NCI-H748 (cell line): ENCODE measurements at regions not wholly inside any gene's neighbourhood (a gene's known extent, or its start where the extent isn't known, plus 50 kb on each side); places are given as distances from the start of the nearest gene placed in this dataset.
"Not testable (repeated sequence)": the region's sequence is repeated elsewhere in the genome, so short reads cannot be mapped to it uniquely, and the experiment has no call there.

Experiments used
- DNase-seq: peaks from one replicate; lab custom pipeline; 2025; ENCODE audit not compliant: unreplicated experiment; lab: John Stamatoyannopoulos, UW

- peak; percentile 11 for DNase-seq
These were observed 75.3 kb upstream of the SYT10 start for GRCh38 chr12:33514893-33515292.

- DNase-seq = no peak
These were observed 79.9 kb upstream of the SYT10 start for GRCh38 chr12:33519566-33519965.

- DNase-seq = peak; percentile 96
These were observed 81.1 kb upstream of the SYT10 start for GRCh38 chr12:33520505-33521302.

- DNase-seq = no peak
These were observed 89.4 kb upstream of the SYT10 start for GRCh38 chr12:33529031-33529430.

- DNase-seq = no peak
These were observed 90.2 kb upstream of the SYT10 start for GRCh38 chr12:33529810-33530209.

- DNase-seq = no peak
These were observed 91.6 kb upstream of the SYT10 start for GRCh38 chr12:33531261-33531660.

GRCh38 chr12:33533527-33533926 is 93.9 kb upstream of the SYT10 start:
- no peak for DNase-seq

GRCh38 chr12:33536431-33536830 is 96.8 kb upstream of the SYT10 start:
- DNase-seq = no peak

GRCh38 chr12:33546004-33546403 is 106.4 kb upstream of the SYT10 start:
- DNase-seq = peak; percentile 37

GRCh38 chr12:33547084-33547483 is 107.5 kb upstream of the SYT10 start:
- no peak for DNase-seq

- DNase-seq = not testable (repeated sequence)
These were observed 110.6 kb upstream of the SYT10 start for GRCh38 chr12:33550214-33550613.

GRCh38 chr12:33551006-33551405 is 111.4 kb upstream of the SYT10 start:
- DNase-seq = no peak

- no peak for DNase-seq
These were observed 115.5 kb upstream of the SYT10 start for GRCh38 chr12:33555128-33555527.

- no peak for DNase-seq
These were observed 121.1 kb upstream of the SYT10 start for GRCh38 chr12:33560653-33561208.

GRCh38 chr12:33562401-33562800 is 122.8 kb upstream of the SYT10 start:
- DNase-seq = no peak

GRCh38 chr12:33566403-33566802 is 126.8 kb upstream of the SYT10 start:
- DNase-seq = no peak

- no peak for DNase-seq
These were observed 135.7 kb upstream of the SYT10 start for GRCh38 chr12:33575346-33575745.

GRCh38 chr12:33581613-33582122 is 142.0 kb upstream of the SYT10 start:
- no peak for DNase-seq

GRCh38 chr12:33586576-33586975 is 147.0 kb upstream of the SYT10 start:
- DNase-seq = peak; percentile 10

- DNase-seq = no peak
These were observed 147.7 kb upstream of the SYT10 start for GRCh38 chr12:33587354-33587753.

- no peak for DNase-seq
These were observed 148.4 kb upstream of the SYT10 start for GRCh38 chr12:33587784-33588712.
